ENCODE measurements at regions not wholly inside any gene's neighbourhood (a gene's known extent, or its start where the extent isn't known, plus 50 kb on each side); places are given as distances from the start of the nearest gene placed in this dataset.
"Not testable (repeated sequence)": the region's sequence is repeated elsewhere in the genome, so short reads cannot be mapped to it uniquely, and the experiment has no call there.

GRCh38 chr5:37921452-37921851 is 81.6 kb upstream of the GDNF start:
- H3K4me1 Mint-ChIP-seq: no peaks in the 10 kb centered on the region
- no peak overlapping the region for H3K4me3 ChIP-seq (ENCODE audit: low read depth, low read length)
- H3K27ac ChIP-seq (ENCODE audit: insufficient read depth, low read length, poor library complexity, severe bottlenecking): no peak overlapping the region
- peaks cover 0 to 10% (median 4%) of the 10 kb centered on the region in 7 donors for H3K9me3 Mint-ChIP-seq
- H3K36me3 ChIP-seq (ENCODE audit: control insufficient read depth, insufficient read depth, low read length): no peaks in the 10 kb centered on the region
- H3K9me3 ChIP-seq (ENCODE audit: control insufficient read depth in 2 of 2, low read length in 2 of 2): no peaks in the 10 kb centered on the region
- H3K4me1 ChIP-seq (ENCODE audit: control insufficient read depth, insufficient read depth, low read length, poor library complexity, severe bottlenecking): no peaks in the 10 kb centered on the region
- ATAC-seq (ENCODE audit: low read depth in 2 of 2) (no peak), DNase-seq (no peak)
- no peaks in the 10 kb centered on the region for H3K36me3 Mint-ChIP-seq
- H3K27me3 Mint-ChIP-seq: peaks cover 36% of the 10 kb centered on the region
- H3K4me3 Mint-ChIP-seq: no peak overlapping the region
- peaks cover 2% of the 10 kb centered on the region for H3K27me3 ChIP-seq (ENCODE audit: control insufficient read depth, insufficient read depth, low read length)
- no peak overlapping the region for H3K27ac Mint-ChIP-seq

- ATAC-seq (ENCODE audit: low read depth in 2 of 2) (no peak), DNase-seq (no peak)
- no peaks in the 10 kb centered on the region for H3K4me1 Mint-ChIP-seq
- peaks cover 28% of the 10 kb centered on the region for H3K27me3 Mint-ChIP-seq
- no peak overlapping the region for H3K27ac Mint-ChIP-seq
- no peaks in the 10 kb centered on the region for H3K36me3 ChIP-seq (ENCODE audit: control insufficient read depth, insufficient read depth, low read length)
- no peaks in the 10 kb centered on the region for H3K4me1 ChIP-seq (ENCODE audit: control insufficient read depth, insufficient read depth, low read length, poor library complexity, severe bottlenecking)
- no peak overlapping the region for H3K4me3 Mint-ChIP-seq
- H3K36me3 Mint-ChIP-seq: no peaks in the 10 kb centered on the region
- peaks cover 0 to 4% (median 1%) of the 10 kb centered on the region in 7 donors for H3K9me3 Mint-ChIP-seq
- no peak overlapping the region for H3K4me3 ChIP-seq (ENCODE audit: low read depth, low read length)
- H3K27ac ChIP-seq (ENCODE audit: insufficient read depth, low read length, poor library complexity, severe bottlenecking): no peak overlapping the region
- no peaks in the 10 kb centered on the region for H3K9me3 ChIP-seq (ENCODE audit: control insufficient read depth in 2 of 2, low read length in 2 of 2)
- H3K27me3 ChIP-seq (ENCODE audit: control insufficient read depth, insufficient read depth, low read length): no peaks in the 10 kb centered on the region
These were observed 78.6 kb upstream of the GDNF start for GRCh38 chr5:37918424-37918823.

GRCh38 chr5:37916525-37916924 is 76.7 kb upstream of the GDNF start:
- H3K36me3 Mint-ChIP-seq: no peaks in the 10 kb centered on the region

GRCh38 chr5:37915097-37915736 is 75.4 kb upstream of the GDNF start:
- H3K27me3 Mint-ChIP-seq: peaks cover 11% of the 10 kb centered on the region
- Histone ChIP-seq H3K27me3 (ENCODE audit: control insufficient read depth, insufficient read depth, low read length) (no peaks in the 10 kb centered on the region), H3K9me3 (ENCODE audit: control insufficient read depth in 2 of 2, low read length in 2 of 2) (no peaks in the 10 kb centered on the region), H3K4me1 (ENCODE audit: control insufficient read depth, insufficient read depth, low read length, poor library complexity, severe bottlenecking) (no peaks in the 10 kb centered on the region), H3K27ac (ENCODE audit: insufficient read depth, low read length, poor library complexity, severe bottlenecking) (no peak overlapping the region), H3K4me3 (ENCODE audit: low read depth, low read length) (no peak overlapping the region), H3K36me3 (ENCODE audit: control insufficient read depth, insufficient read depth, low read length) (no peaks in the 10 kb centered on the region)
- H3K4me1 Mint-ChIP-seq: no peaks in the 10 kb centered on the region
- H3K9me3 Mint-ChIP-seq: peaks cover 0 to 8% (median 0%) of the 10 kb centered on the region in 7 donors
- no peak overlapping the region for H3K27ac Mint-ChIP-seq
- no peak for DNase-seq
- H3K4me3 Mint-ChIP-seq: no peak overlapping the region
- H3K36me3 Mint-ChIP-seq: no peaks in the 10 kb centered on the region
- ATAC-seq (ENCODE audit: low read depth in 2 of 2): no peak

More at GRCh38 chr5:37916525-37916924, 76.7 kb upstream of the GDNF start:
- Histone ChIP-seq H3K9me3 (ENCODE audit: control insufficient read depth in 2 of 2, low read length in 2 of 2) (no peaks in the 10 kb centered on the region), H3K4me3 (ENCODE audit: low read depth, low read length) (no peak overlapping the region), H3K27ac (ENCODE audit: insufficient read depth, low read length, poor library complexity, severe bottlenecking) (no peak overlapping the region), H3K27me3 (ENCODE audit: control insufficient read depth, insufficient read depth, low read length) (no peaks in the 10 kb centered on the region), H3K36me3 (ENCODE audit: control insufficient read depth, insufficient read depth, low read length) (no peaks in the 10 kb centered on the region), H3K4me1 (ENCODE audit: control insufficient read depth, insufficient read depth, low read length, poor library complexity, severe bottlenecking) (no peaks in the 10 kb centered on the region)
- Mint-ChIP-seq H3K27ac (no peak overlapping the region), H3K4me1 (no peaks in the 10 kb centered on the region), H3K9me3 (peaks cover 0 to 4% (median 0%) of the 10 kb centered on the region in 7 donors), H3K27me3 (peaks cover 16% of the 10 kb centered on the region), H3K4me3 (no peak overlapping the region)
- ATAC-seq (ENCODE audit: low read depth in 2 of 2) (no peak), DNase-seq (no peak)

- Mint-ChIP-seq H3K27me3 (peaks cover 15% of the 10 kb centered on the region), H3K9me3 (peaks cover 0 to 10% (median 2%) of the 10 kb centered on the region in 7 donors)
- H3K36me3 Mint-ChIP-seq; ATAC-seq (ENCODE audit: low read depth in 2 of 2); H3K4me3 Mint-ChIP-seq; H3K27me3 ChIP-seq (ENCODE audit: control insufficient read depth, insufficient read depth, low read length); DNase-seq; H3K27ac Mint-ChIP-seq; H3K9me3 ChIP-seq (ENCODE audit: control insufficient read depth in 2 of 2, low read length in 2 of 2); H3K4me3 ChIP-seq (ENCODE audit: low read depth, low read length); H3K27ac ChIP-seq (ENCODE audit: insufficient read depth, low read length, poor library complexity, severe bottlenecking); H3K36me3 ChIP-seq (ENCODE audit: control insufficient read depth, insufficient read depth, low read length); H3K4me1 ChIP-seq (ENCODE audit: control insufficient read depth, insufficient read depth, low read length, poor library complexity, severe bottlenecking); H3K4me1 Mint-ChIP-seq: not testable (repeated sequence)
These were observed 69.9 kb upstream of the GDNF start for GRCh38 chr5:37909610-37910266.

DNA sequence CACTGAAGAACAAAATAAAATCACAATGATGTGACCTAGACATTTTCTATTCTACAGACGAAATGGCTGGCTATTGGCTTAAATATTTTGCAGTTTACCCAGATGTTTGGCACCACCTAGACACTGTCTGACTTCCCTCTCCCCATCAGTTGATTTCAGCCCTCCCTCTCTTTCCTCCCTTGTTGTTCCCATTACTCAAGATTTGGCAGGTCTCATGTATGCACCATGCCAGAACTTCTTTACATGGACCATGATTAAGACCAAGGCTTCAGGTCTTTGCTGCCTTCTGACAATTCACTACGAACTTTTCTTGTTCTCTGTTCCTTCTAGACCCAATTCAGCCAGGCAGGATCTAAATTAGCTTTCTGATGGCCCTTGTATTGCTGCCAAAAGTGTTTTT is 66.6 kb upstream of the GDNF start:
- ATAC-seq (ENCODE audit: low read depth in 2 of 2) (no peak), DNase-seq (no peak)
- Mint-ChIP-seq H3K9me3 (peaks cover 0 to 15% (median 4%) of the 10 kb centered on the region in 7 donors), H3K4me1 (no peaks in the 10 kb centered on the region), H3K27ac (no peak overlapping the region), H3K36me3 (no peaks in the 10 kb centered on the region), H3K4me3 (no peak overlapping the region), H3K27me3 (peaks cover 15% of the 10 kb centered on the region)
- Histone ChIP-seq H3K4me3 (ENCODE audit: low read depth, low read length) (no peak overlapping the region), H3K36me3 (ENCODE audit: control insufficient read depth, insufficient read depth, low read length) (no peaks in the 10 kb centered on the region), H3K27ac (ENCODE audit: insufficient read depth, low read length, poor library complexity, severe bottlenecking) (no peak overlapping the region), H3K9me3 (ENCODE audit: control insufficient read depth in 2 of 2, low read length in 2 of 2) (no peaks in the 10 kb centered on the region), H3K27me3 (ENCODE audit: control insufficient read depth, insufficient read depth, low read length) (peaks cover 8% of the 10 kb centered on the region), H3K4me1 (ENCODE audit: control insufficient read depth, insufficient read depth, low read length, poor library complexity, severe bottlenecking) (no peaks in the 10 kb centered on the region)

- Histone ChIP-seq H3K27me3 (ENCODE audit: control insufficient read depth, insufficient read depth, low read length) (peaks cover 8% of the 10 kb centered on the region), H3K9me3 (ENCODE audit: control insufficient read depth in 2 of 2, low read length in 2 of 2) (no peaks in the 10 kb centered on the region), H3K36me3 (ENCODE audit: control insufficient read depth, insufficient read depth, low read length) (no peaks in the 10 kb centered on the region), H3K27ac (ENCODE audit: insufficient read depth, low read length, poor library complexity, severe bottlenecking) (no peak overlapping the region), H3K4me3 (ENCODE audit: low read depth, low read length) (no peak overlapping the region), H3K4me1 (ENCODE audit: control insufficient read depth, insufficient read depth, low read length, poor library complexity, severe bottlenecking) (no peaks in the 10 kb centered on the region)
- peaks cover 8% of the 10 kb centered on the region for H3K27me3 Mint-ChIP-seq
- H3K36me3 Mint-ChIP-seq: no peaks in the 10 kb centered on the region
- no peak overlapping the region for H3K4me3 Mint-ChIP-seq
- DNase-seq (no peak), ATAC-seq (ENCODE audit: low read depth in 2 of 2) (no peak)
- H3K9me3 Mint-ChIP-seq: peaks cover 0 to 15% (median 1%) of the 10 kb centered on the region in 7 donors
- no peak overlapping the region for H3K27ac Mint-ChIP-seq
- no peaks in the 10 kb centered on the region for H3K4me1 Mint-ChIP-seq
These were observed 65.4 kb upstream of the GDNF start for GRCh38 chr5:37905230-37905629.

DNA sequence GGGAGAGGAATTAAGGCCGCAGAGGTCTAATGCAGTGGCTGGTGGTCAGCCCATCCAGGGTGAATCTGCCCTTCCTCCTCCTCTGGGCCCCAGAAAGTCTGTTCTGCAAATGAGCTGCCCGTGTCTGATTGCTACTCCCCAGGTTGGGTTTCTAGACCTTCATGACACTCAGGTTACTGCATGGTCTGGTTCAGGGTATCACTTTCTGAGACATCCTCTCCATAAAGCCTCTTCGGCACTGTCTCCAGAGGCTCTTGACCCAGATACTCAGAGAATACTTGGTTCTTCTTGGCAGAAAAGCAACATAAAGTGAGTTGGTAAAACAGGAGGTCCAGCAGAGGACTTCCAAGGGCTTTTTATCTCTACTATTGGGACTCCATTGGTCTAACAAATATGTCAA is 62.5 kb upstream of the GDNF start:
- Mint-ChIP-seq H3K4me3 (no peak overlapping the region), H3K9me3 (peaks cover 0 to 12% (median 1%) of the 10 kb centered on the region in 7 donors)
- ATAC-seq (ENCODE audit: low read depth in 2 of 2): no peak

More for the DNA sequence above, 62.5 kb upstream of the GDNF start:
- no peaks in the 10 kb centered on the region for H3K4me1 Mint-ChIP-seq
- Histone ChIP-seq H3K4me3 (ENCODE audit: low read depth, low read length) (no peak overlapping the region), H3K27ac (ENCODE audit: insufficient read depth, low read length, poor library complexity, severe bottlenecking) (no peak overlapping the region), H3K36me3 (ENCODE audit: control insufficient read depth, insufficient read depth, low read length) (no peaks in the 10 kb centered on the region), H3K9me3 (ENCODE audit: control insufficient read depth in 2 of 2, low read length in 2 of 2) (no peaks in the 10 kb centered on the region), H3K27me3 (ENCODE audit: control insufficient read depth, insufficient read depth, low read length) (no peaks in the 10 kb centered on the region), H3K4me1 (ENCODE audit: control insufficient read depth, insufficient read depth, low read length, poor library complexity, severe bottlenecking) (no peaks in the 10 kb centered on the region)
- no peak overlapping the region for H3K27ac Mint-ChIP-seq
- no peak for DNase-seq
- H3K36me3 Mint-ChIP-seq: no peaks in the 10 kb centered on the region
- H3K27me3 Mint-ChIP-seq: no peaks in the 10 kb centered on the region

All from CD4-positive, CD25-positive, alpha-beta regulatory T cell (primary cell).